HEK293 (cell line): ENCODE measurements at regions not wholly inside any gene's neighbourhood (a gene's known extent, or its start where the extent isn't known, plus 50 kb on each side); places are given as distances from the start of the nearest gene placed in this dataset.

ENCODE experiments used
- CTCF ChIA-PET: fragments of 350-600 bp; formaldehyde crosslinking; extraction: SDS; loops from one replicate; lab custom pipeline; 2021; ENCODE audit warnings: antibody characterized with exemption; lab: Yijun Ruan, JAX
- POLR2A ChIA-PET: fragments of 300-600 bp; formaldehyde crosslinking; extraction: SDS; loops from one replicate; lab custom pipeline; 2020; ENCODE audit warnings: antibody characterized with exemption, inconsistent platforms; lab: Yijun Ruan, JAX
- H3K27ac ChIP-seq: fragments of 200-500 bp; sonication (Bioruptor generic); 2 replicates; pipeline ENCODE4 v1.5.1; 2014; ENCODE audit warnings: low read depth, low read length, control low read depth, inconsistent platforms; ENCODE audit errors: extremely low read depth
- H3K36me3 ChIP-seq, 2 experiments: fragments of 200-500 bp in 1 of 2; sonication (Bioruptor generic) in 1 of 2; 1 replicate in 1 of 2; 2 replicates in 1 of 2; pipeline ENCODE4 v1.5.1; 2014 to 2017; ENCODE audit warnings: inconsistent platforms in 2 of 2, low read length in 2 of 2; ENCODE audit not compliant: control insufficient read depth in 2 of 2, insufficient read depth in 1 of 2
- H3K4me1 ChIP-seq: fragments of 200-500 bp; sonication (Bioruptor generic); 2 replicates; pipeline ENCODE4 v1.5.1; 2014; ENCODE audit warnings: mild to moderate bottlenecking, low read length, inconsistent platforms; ENCODE audit not compliant: control insufficient read depth, insufficient read depth
- H3K4me3 ChIP-seq: 2 replicates; pipeline ENCODE4 v1.5.1; 2011; ENCODE audit warnings: low read depth, mild to moderate bottlenecking, control low read depth, low read length, moderate library complexity
- H3K9me3 ChIP-seq: fragments of 200-500 bp; sonication (Bioruptor generic); 2 replicates; pipeline ENCODE4 v1.5.1; 2014; ENCODE audit warnings: low read depth, low read length, inconsistent platforms; ENCODE audit not compliant: control insufficient read depth, insufficient read depth
- HOXD13 ChIP-seq: sonication (generic); formaldehyde crosslinking; IDR thresholded peaks from 2 replicates; pipeline ENCODE4 v1.8.0; 2022; ENCODE audit warnings: missing genetic modification reagents, borderline replicate concordance
- KLF9 ChIP-seq: fragments of 450-650 bp; formaldehyde crosslinking; IDR thresholded peaks from 2 replicates; pipeline ENCODE4 v1.5.1; 2016; ENCODE audit warnings: missing biosample characterization, missing genetic modification characterization, low read depth
- MEIS1 ChIP-seq: sonication (generic); formaldehyde crosslinking; IDR thresholded peaks from 2 replicates; pipeline ENCODE4 v1.8.1; 2022; ENCODE audit warnings: missing genetic modification reagents, mild to moderate bottlenecking, borderline replicate concordance
- PATZ1 ChIP-seq: fragments of 450-650 bp; formaldehyde crosslinking; IDR thresholded peaks from 2 replicates; pipeline ENCODE4 v1.5.1; 2016; ENCODE audit warnings: missing biosample characterization, missing genetic modification characterization
- PRDM6 ChIP-seq: fragments of 450-650 bp; formaldehyde crosslinking; IDR thresholded peaks from 2 replicates; pipeline ENCODE4 v1.5.1; 2017; ENCODE audit warnings: missing biosample characterization, missing genetic modification characterization
- SALL2 ChIP-seq: fragments of 450-650 bp; formaldehyde crosslinking; IDR thresholded peaks from 2 replicates; pipeline ENCODE4 v1.5.0; 2017; ENCODE audit warnings: missing biosample characterization, mild to moderate bottlenecking, missing genetic modification characterization, borderline replicate concordance
- ZBTB7A ChIP-seq: fragments of 450-650 bp; formaldehyde crosslinking; IDR thresholded peaks from 2 replicates; pipeline ENCODE4 v1.5.1; 2016; ENCODE audit warnings: low read depth, missing biosample characterization, missing genetic modification characterization
- ZFP41 ChIP-seq: fragments of 450-650 bp; formaldehyde crosslinking; IDR thresholded peaks from 2 replicates; pipeline ENCODE4 v1.5.1; 2016; ENCODE audit warnings: missing biosample characterization, missing genetic modification characterization, borderline replicate concordance
- ZIC2 ChIP-seq: fragments of 450-650 bp; formaldehyde crosslinking; IDR thresholded peaks from 2 replicates; pipeline ENCODE4 v1.5.1; 2016; ENCODE audit warnings: missing biosample characterization, missing genetic modification characterization
- ZNF132 ChIP-seq: fragments of 450-650 bp; formaldehyde crosslinking; IDR thresholded peaks from 2 replicates; pipeline ENCODE4 v1.5.1; 2017; ENCODE audit warnings: missing biosample characterization, missing genetic modification characterization, borderline replicate concordance
- ZNF157 ChIP-seq: fragments of 450-650 bp; formaldehyde crosslinking; IDR thresholded peaks from 2 replicates; pipeline ENCODE4 v1.5.1; 2016; ENCODE audit warnings: missing biosample characterization, missing genetic modification characterization
- ZNF335 ChIP-seq: fragments of 450-650 bp; formaldehyde crosslinking; conservative IDR thresholded peaks from 2 replicates; pipeline ENCODE4 v1.5.1; 2016; ENCODE audit warnings: missing biosample characterization, missing genetic modification characterization
- ZNF513 ChIP-seq: fragments of 450-650 bp; IDR thresholded peaks from 2 replicates; pipeline ENCODE4 v1.5.1; 2018; ENCODE audit warnings: missing biosample characterization, missing genetic modification characterization
- ZNF548 ChIP-seq: fragments of 450-650 bp; formaldehyde crosslinking; IDR thresholded peaks from 2 replicates; pipeline ENCODE4 v1.5.1; 2016; ENCODE audit warnings: missing biosample characterization, missing genetic modification characterization
- ZNF560 ChIP-seq: fragments of 450-650 bp; formaldehyde crosslinking; IDR thresholded peaks from 2 replicates; pipeline ENCODE4 v1.5.1; 2017; ENCODE audit warnings: missing biosample characterization, missing genetic modification characterization, borderline replicate concordance
- ZNF623 ChIP-seq: fragments of 450-650 bp; formaldehyde crosslinking; IDR thresholded peaks from 2 replicates; pipeline ENCODE4 v1.5.1; 2016; ENCODE audit warnings: missing biosample characterization, missing genetic modification characterization

GRCh38 chr22:25362215-25362882, 142.9 kb downstream of the CRYBB2 start (continued):
- no peak for TF ChIP-seq KLF9 (tag by site-specific recombination)
- TF ChIP-seq, all 188 proteins: peak for 7

GRCh38 chr22:25362883-25363240, 143.4 kb downstream of the CRYBB2 start:
- CTCF ChIA-PET, result interaction anchor here (0.6 to 4.2 kb wide), 14 partner anchors 11 to 468 kb away, joined by 3 to 22 read pairs (median 4); no protein-coding TSS in a partner anchor

GRCh38 chr22:25363474-25363873, 144.0 kb downstream of the CRYBB2 start:
- TF ChIP-seq ZFP41 (no peak), HOXD13 (no peak), MEIS1 (CRISPR knock-in tag) (no peak), ZIC2 (tag by site-specific recombination) (no peak), ZNF548 (tag by site-specific recombination) (no peak), ZNF623 (tag by site-specific recombination) (no peak)
- TF ChIP-seq, all 188 proteins: peak for 0
- CTCF ChIA-PET, result interaction anchor here (0.6 to 4.2 kb wide), 11 partner anchors 12 to 446 kb away, joined by 3 to 22 read pairs (median 4); no protein-coding TSS in a partner anchor
- H3K27ac ChIP-seq, result no peak overlapping the region
- no peaks in the 10 kb centered on the region for H3K9me3 ChIP-seq
- POLR2A ChIA-PET, result interaction anchor here (0.6 kb wide), 1 partner anchor 9 kb away, joined by 4 read pairs; no protein-coding TSS in a partner anchor
- no peak overlapping the region for H3K4me3 ChIP-seq
- H3K36me3 ChIP-seq, result peaks cover 0 to 57% of the 10 kb centered on the region in 2 experiments; a peak in 2 of 3 replicates
- H3K4me1 ChIP-seq, result peaks cover 3% of the 10 kb centered on the region; the same call in 1 of the 2 replicates

More at GRCh38 chr22:25362883-25363240, 143.4 kb downstream of the CRYBB2 start:
- no peak overlapping the region for H3K27ac ChIP-seq
- no peak for TF ChIP-seq ZNF513
- TF ChIP-seq SALL2 (tag by site-specific recombination), result no peak
- no peak for TF ChIP-seq ZNF157
- no peak for TF ChIP-seq ZNF132 (tag by site-specific recombination)
- no peak for TF ChIP-seq PRDM6 (tag by site-specific recombination)
- no peak for TF ChIP-seq ZBTB7A (tag by site-specific recombination)
- no peak for TF ChIP-seq ZNF335
- no peak for TF ChIP-seq PATZ1 (tag by site-specific recombination)
- TF ChIP-seq ZNF560 (tag by site-specific recombination), result no peak
- TF ChIP-seq, all 188 proteins: peak for 0
- Histone ChIP-seq H3K9me3 (no peaks in the 10 kb centered on the region), H3K36me3 (peaks cover 0 to 61% of the 10 kb centered on the region in 2 experiments; a peak in 2 of 3 replicates), H3K4me1 (no peaks in the 10 kb centered on the region), H3K4me3 (no peak overlapping the region)
- POLR2A ChIA-PET, result interaction anchor here (0.9 kb wide), 1 partner anchor 85 kb away, joined by 3 read pairs; no protein-coding TSS in a partner anchor
